ENCODE measurements at regions not wholly inside any gene's neighbourhood (a gene's known extent, or its start where the extent isn't known, plus 50 kb on each side); places are given as distances from the start of the nearest gene placed in this dataset.
"Not testable (repeated sequence)": the region's sequence is repeated elsewhere in the genome, so short reads cannot be mapped to it uniquely, and the experiment has no call there.

- no peak for DNase-seq
These were observed 232.1 kb upstream of the SEL1L start for GRCh38 chr14:81765651-81766275.

- no peak for DNase-seq
These were observed 232.8 kb upstream of the SEL1L start for GRCh38 chr14:81766321-81766915.

GRCh38 chr14:81767266-81767995, 233.8 kb upstream of the SEL1L start:
- DNase-seq, result no peak

- no peak for DNase-seq
These were observed 238.1 kb upstream of the SEL1L start for GRCh38 chr14:81771651-81772275.

- no peak for DNase-seq
These were observed 238.7 kb upstream of the SEL1L start for GRCh38 chr14:81772381-81772780.

GRCh38 chr14:81776531-81776930, 242.9 kb upstream of the SEL1L start:
- no peak for DNase-seq

GRCh38 chr14:81781798-81782197, 248.1 kb upstream of the SEL1L start:
- not testable (repeated sequence) for DNase-seq

GRCh38 chr14:81784084-81784483, 250.4 kb upstream of the SEL1L start:
- DNase-seq, result no peak

GRCh38 chr14:81797315-81797714, 263.7 kb upstream of the SEL1L start:
- DNase-seq, result no peak

GRCh38 chr14:81801921-81802320, 268.3 kb upstream of the SEL1L start:
- DNase-seq, result no peak

GRCh38 chr14:81802341-81802740, 268.7 kb upstream of the SEL1L start:
- no peak for DNase-seq

GRCh38 chr14:81805785-81806184, 272.1 kb upstream of the SEL1L start:
- no peak for DNase-seq

- DNase-seq, result no peak
These were observed 278.1 kb upstream of the SEL1L start for GRCh38 chr14:81811705-81812269.

GRCh38 chr14:81818271-81818670, 284.6 kb upstream of the SEL1L start:
- no peak for DNase-seq

GRCh38 chr14:81819344-81819743, 285.7 kb upstream of the SEL1L start:
- no peak for DNase-seq

GRCh38 chr14:81819910-81820309, 286.3 kb upstream of the SEL1L start:
- DNase-seq, result no peak

- no peak for DNase-seq
These were observed 292.4 kb upstream of the SEL1L start for GRCh38 chr14:81826081-81826480.

- DNase-seq, result no peak
These were observed 295.8 kb upstream of the SEL1L start for GRCh38 chr14:81829447-81829846.

- no peak for DNase-seq
These were observed 297.6 kb upstream of the SEL1L start for GRCh38 chr14:81831128-81831820.

GRCh38 chr14:81834308-81834707, 300.7 kb upstream of the SEL1L start:
- no peak for DNase-seq

- no peak for DNase-seq
These were observed 303.7 kb upstream of the SEL1L start for GRCh38 chr14:81837304-81837703.

- DNase-seq, result no peak
These were observed 305.4 kb upstream of the SEL1L start for GRCh38 chr14:81839056-81839455.

GRCh38 chr14:81841346-81841745, 307.7 kb upstream of the SEL1L start:
- no peak for DNase-seq
